A673 (cell line): ENCODE measurements at regions not wholly inside any gene's neighbourhood (a gene's known extent, or its start where the extent isn't known, plus 50 kb on each side); places are given as distances from the start of the nearest gene placed in this dataset.

Source experiments
- BruUV-seq: library from RNA; stranded (reverse); fragments of 400-500 nt; replicated peaks from 2 replicates; lab custom pipeline; 2021; lab: Mats Ljungman, UMichigan
- CTCF ChIA-PET: fragments of 300-600 bp; sonication (Branson Sonifier 250); formaldehyde crosslinking; loops from one replicate; lab custom pipeline; 2022; ENCODE audit warnings: antibody characterized with exemption; lab: Charles Lee
- POLR2A ChIA-PET: fragments of 300-600 bp; sonication (Branson Sonifier 250); formaldehyde crosslinking; loops from one replicate; lab custom pipeline; 2022; ENCODE audit warnings: antibody characterized with exemption; ENCODE audit not compliant: low non-redundant PET; lab: Charles Lee
- DNase-seq: peaks from one replicate; pipeline ENCODE4 v3.0.0-alpha.2; 2015; ENCODE audit warnings: low spot score
- H3K27ac ChIP-seq: fragments of 200-600 bp; sonication (generic); 2 replicates; pipeline ENCODE4 v1.5.1; 2016; ENCODE audit warnings: mixed run types, low read depth, mild to moderate bottlenecking, mixed read lengths, antibody characterized with exemption, low read length; ENCODE audit not compliant: poor library complexity, severe bottlenecking
- H3K27me3 ChIP-seq: fragments of 200-600 bp; sonication (generic); replicated peaks from 2 replicates; pipeline ENCODE4 v1.6.1; 2017; ENCODE audit warnings: mixed run types, low read depth, mild to moderate bottlenecking, mixed read lengths, antibody characterized with exemption, low read length; ENCODE audit not compliant: insufficient read depth, poor library complexity
- H3K36me3 ChIP-seq: fragments of 200-600 bp; sonication (generic); 2 replicates; pipeline ENCODE4 v1.6.1; 2016; ENCODE audit warnings: mixed run types, mild to moderate bottlenecking, mixed read lengths, antibody characterized with exemption, low read length; ENCODE audit not compliant: insufficient read depth, poor library complexity, severe bottlenecking
- H3K4me1 ChIP-seq: fragments of 200-600 bp; sonication (generic); 2 replicates; pipeline ENCODE4 v1.6.1; 2017; ENCODE audit warnings: mixed run types, mild to moderate bottlenecking, mixed read lengths, antibody characterized with exemption, low read length; ENCODE audit not compliant: insufficient read depth, poor library complexity, severe bottlenecking
- H3K4me3 ChIP-seq: fragments of 200-600 bp; sonication (generic); 2 replicates; pipeline ENCODE4 v1.5.1; 2016; ENCODE audit warnings: low read depth, mixed run types, mild to moderate bottlenecking, mixed read lengths, low read length; ENCODE audit not compliant: poor library complexity, severe bottlenecking
- H3K9me3 ChIP-seq: fragments of 200-600 bp; sonication (generic); 2 replicates; pipeline ENCODE4 v1.6.1; 2016; ENCODE audit warnings: mixed run types, low read depth, mild to moderate bottlenecking, mixed read lengths, antibody characterized with exemption, low read length; ENCODE audit not compliant: poor library complexity, severe bottlenecking
- CTCF ChIP-seq: fragments of 300-800, 200-600 bp; sonication (generic); conservative IDR thresholded peaks from 2 replicates; pipeline ENCODE4 v1.5.1; 2017; ENCODE audit warnings: low read depth, mild to moderate bottlenecking, antibody characterized with exemption, low read length, moderate library complexity, mixed read lengths
- EZH2 ChIP-seq: fragments of 200-600 bp; sonication (generic); IDR thresholded peaks from 2 replicates; pipeline ENCODE4 v1.6.1; 2017; ENCODE audit warnings: borderline replicate concordance, low read depth, mild to moderate bottlenecking, mixed read lengths, antibody characterized with exemption, low read length; ENCODE audit not compliant: poor library complexity, severe bottlenecking
- intact Hi-C: fragments of 100-400 bp; cut with micrococcal nuclease; formaldehyde crosslinking; loops from one replicate; pipeline ENCODE4 v1.10.0; 2022; ENCODE audit not compliant: unreplicated experiment

GRCh38 chr1:73100216-73100615, 817.9 kb upstream of the NEGR1 start:
- intact Hi-C loops, result loop anchor here (10.0 kb wide), 1 partner anchor 225 kb away; no protein-coding TSS in a partner anchor
- no peaks in the 10 kb centered on the region for H3K27me3 ChIP-seq
- no peak for TF ChIP-seq EZH2
- peak; percentile 56; the same call in 1 of the 2 replicates for TF ChIP-seq CTCF
- CTCF ChIA-PET, result interaction anchor here (0.6 kb wide), 1 partner anchor 241 kb away, joined by 3 read pairs; no protein-coding TSS in a partner anchor
- no peaks in the 10 kb centered on the region for H3K9me3 ChIP-seq
- POLR2A ChIA-PET, result no interaction called here
- peaks cover 16% of the 10 kb centered on the region for H3K4me1 ChIP-seq
- no peak overlapping the region for H3K4me3 ChIP-seq
- BruUV-seq, result no TSS peak
- H3K27ac ChIP-seq, result no peak overlapping the region
- H3K36me3 ChIP-seq, result no peaks in the 10 kb centered on the region
- DNase-seq, result peak; percentile 80

GRCh38 chr1:73097917-73098316, 815.6 kb upstream of the NEGR1 start:
- Histone ChIP-seq H3K4me1 (peaks cover 16% of the 10 kb centered on the region), H3K36me3 (no peaks in the 10 kb centered on the region), H3K27me3 (no peaks in the 10 kb centered on the region), H3K9me3 (no peaks in the 10 kb centered on the region), H3K27ac (no peak overlapping the region), H3K4me3 (no peak overlapping the region)
- BruUV-seq, result no TSS peak
- DNase-seq, result no peak
- ChIA-PET CTCF (no interaction called here), POLR2A (no interaction called here)
- TF ChIP-seq CTCF (no peak), EZH2 (no peak)
- intact Hi-C loops, result no loop called here

GRCh38 chr1:73096841-73097240, 814.5 kb upstream of the NEGR1 start:
- TF ChIP-seq CTCF (no peak), EZH2 (no peak)
- DNase-seq, result peak; percentile 18
- intact Hi-C loops, result no loop called here
- ChIA-PET CTCF (no interaction called here), POLR2A (no interaction called here)
- peaks cover 16% of the 10 kb centered on the region for H3K4me1 ChIP-seq
- H3K27ac ChIP-seq, result no peak overlapping the region
- H3K4me3 ChIP-seq, result no peak overlapping the region
- H3K27me3 ChIP-seq, result no peaks in the 10 kb centered on the region
- no TSS peak for BruUV-seq
- H3K36me3 ChIP-seq, result no peaks in the 10 kb centered on the region
- no peaks in the 10 kb centered on the region for H3K9me3 ChIP-seq
